ENCODE measurements at regions not wholly inside any gene's neighbourhood (a gene's known extent, or its start where the extent isn't known, plus 50 kb on each side); places are given as distances from the start of the nearest gene placed in this dataset.
A peak's percentile ranks its signal among the peaks of the same experiment; 100 is the strongest.

DNA sequence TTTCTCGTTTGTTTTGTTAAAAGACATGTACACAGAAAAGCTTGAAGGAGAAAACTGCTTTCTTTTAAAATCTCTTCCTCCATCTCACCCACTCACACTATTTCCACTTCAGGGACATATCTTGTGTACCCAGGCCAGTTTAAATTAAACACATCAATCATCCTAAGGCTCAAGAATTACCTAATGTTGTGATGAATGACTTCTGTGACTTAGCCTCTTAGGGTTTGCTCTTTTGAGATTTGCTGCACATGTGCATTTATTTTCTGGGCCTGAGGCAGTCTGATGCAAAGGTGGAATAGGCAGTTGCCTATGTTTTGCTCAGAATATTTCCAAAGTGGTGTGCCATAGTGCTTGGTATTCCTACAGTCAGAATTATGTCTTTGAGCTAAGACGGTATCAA, 439.9 kb upstream of the CHD1 start:
- Histone ChIP-seq H3K79me2 (ENCODE audit: low read length) (no peaks in the 10 kb centered on the region), H3K9me2 (replicated peaks; ENCODE audit: low read length) (no peaks in the 10 kb centered on the region), H4K20me1 (ENCODE audit: low read length) (no peaks in the 10 kb centered on the region), H3F3A (ENCODE audit: low read length, unreplicated experiment) (no peaks in the 10 kb centered on the region), H3K4me1 (ENCODE audit: insufficient read depth, low read length) (no peaks in the 10 kb centered on the region), H3K36me3 (ENCODE audit: low read depth, low read length) (no peaks in the 10 kb centered on the region), H3K9me3 (ENCODE audit: low read length) (no peaks in the 10 kb centered on the region), H3K9ac (ENCODE audit: low read length) (no peak overlapping the region), H3K27me3 (ENCODE audit: low read length) (no peaks in the 10 kb centered on the region), H3K27ac (ENCODE audit: low read length) (no peak overlapping the region), H3K4me2 (ENCODE audit: low read length) (no peak overlapping the region), H2AFZ (ENCODE audit: low read length) (no peak overlapping the region), H3K4me3 (ENCODE audit: low read length) (no peak overlapping the region)
- ChIA-PET CTCF (no interaction called here), POLR2A (ENCODE audit: unreplicated experiment) (no interaction called here)
- no peak for DNase-seq
- no peak for TF ChIP-seq EZH2 (IDR thresholded peaks at IDR 0.05; ENCODE audit: low read length, unreplicated experiment)
- TF ChIP-seq EZH2phosphoT487 (IDR thresholded peaks at IDR 0.05; ENCODE audit: borderline replicate concordance, low read length): no peak
- TF ChIP-seq CTCF (conservative IDR thresholded peaks at IDR 0.05; ENCODE audit: low read depth, low read length): no peak
- no peak for ATAC-seq
- BruUV-seq (replicated peaks): no TSS peak
- intact Hi-C loops (cut with micrococcal nuclease): no loop called here

DNA sequence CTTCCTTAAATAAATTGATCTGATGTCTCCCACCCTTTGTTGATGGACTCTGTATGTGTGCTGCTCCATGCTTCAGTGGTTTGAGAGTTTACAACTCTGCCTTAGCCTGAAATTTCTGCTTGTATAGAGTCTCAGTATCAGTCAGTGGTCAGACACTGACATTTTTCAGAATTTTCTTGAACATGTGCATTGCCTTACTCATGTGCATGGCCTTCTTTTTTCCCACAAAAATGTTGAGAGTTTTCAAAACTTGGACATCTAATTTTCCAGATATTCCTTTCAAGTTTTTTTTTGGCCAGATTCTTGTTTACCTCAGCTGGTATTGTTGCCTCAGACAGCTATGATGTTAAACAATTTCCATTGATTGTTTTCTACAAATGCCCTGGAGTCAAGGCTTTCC, 427.1 kb upstream of the CHD1 start:
- H3K27ac ChIP-seq (ENCODE audit: low read length): no peak overlapping the region
- H3K4me3 ChIP-seq (ENCODE audit: low read length): no peak overlapping the region
- H3K9me3 ChIP-seq (ENCODE audit: low read length): no peaks in the 10 kb centered on the region
- intact Hi-C loops (cut with micrococcal nuclease): no loop called here
- ATAC-seq (no peak), DNase-seq (no peak)
- no peaks in the 10 kb centered on the region for H3K4me1 ChIP-seq (ENCODE audit: insufficient read depth, low read length)
- no peaks in the 10 kb centered on the region for H3K27me3 ChIP-seq (ENCODE audit: low read length)
- H3F3A ChIP-seq (ENCODE audit: low read length, unreplicated experiment): no peaks in the 10 kb centered on the region
- no peak for TF ChIP-seq CTCF (conservative IDR thresholded peaks at IDR 0.05; ENCODE audit: low read depth, low read length)
- no peak for TF ChIP-seq EZH2phosphoT487 (IDR thresholded peaks at IDR 0.05; ENCODE audit: borderline replicate concordance, low read length)
- TF ChIP-seq EZH2 (IDR thresholded peaks at IDR 0.05; ENCODE audit: low read length, unreplicated experiment): no peak
- H3K36me3 ChIP-seq (ENCODE audit: low read depth, low read length): no peaks in the 10 kb centered on the region
- H3K9me2 ChIP-seq (replicated peaks; ENCODE audit: low read length): no peaks in the 10 kb centered on the region
- H4K20me1 ChIP-seq (ENCODE audit: low read length): no peaks in the 10 kb centered on the region
- no peaks in the 10 kb centered on the region for H3K79me2 ChIP-seq (ENCODE audit: low read length)
- no peak overlapping the region for H3K4me2 ChIP-seq (ENCODE audit: low read length)
- ChIA-PET CTCF (no interaction called here), POLR2A (ENCODE audit: unreplicated experiment) (no interaction called here)
- BruUV-seq (replicated peaks): no TSS peak
- H2AFZ ChIP-seq (ENCODE audit: low read length): no peak overlapping the region
- no peak overlapping the region for H3K9ac ChIP-seq (ENCODE audit: low read length)

DNA sequence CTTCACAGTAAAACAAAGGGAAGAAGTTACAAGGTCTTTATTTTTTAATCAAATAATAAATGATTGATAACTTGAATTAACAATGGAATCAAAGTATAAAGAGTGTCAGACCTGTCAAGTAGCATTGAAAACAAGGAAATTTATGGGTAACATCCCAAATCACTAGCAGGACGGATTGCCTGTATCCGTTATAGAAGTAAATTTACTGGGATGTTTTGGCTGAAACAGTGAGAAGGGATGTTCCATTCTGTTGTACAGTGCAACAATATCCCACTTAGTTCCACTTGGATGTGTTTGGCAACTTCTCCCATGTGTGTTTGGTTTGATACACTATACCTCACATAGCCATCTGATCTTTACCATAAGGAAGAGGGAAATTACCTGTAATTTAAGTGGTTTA, 421.0 kb upstream of the CHD1 start:
- Histone ChIP-seq H3K36me3 (ENCODE audit: low read depth, low read length) (no peaks in the 10 kb centered on the region), H2AFZ (ENCODE audit: low read length) (no peak overlapping the region), H3K9me2 (replicated peaks; ENCODE audit: low read length) (no peaks in the 10 kb centered on the region), H3K27ac (ENCODE audit: low read length) (no peak overlapping the region), H4K20me1 (ENCODE audit: low read length) (no peaks in the 10 kb centered on the region), H3K4me2 (ENCODE audit: low read length) (no peak overlapping the region), H3K27me3 (ENCODE audit: low read length) (no peaks in the 10 kb centered on the region), H3K4me1 (ENCODE audit: insufficient read depth, low read length) (peaks cover 7% of the 10 kb centered on the region; the same call in 1 of the 2 replicates), H3K9me3 (ENCODE audit: low read length) (no peaks in the 10 kb centered on the region), H3K9ac (ENCODE audit: low read length) (no peak overlapping the region), H3K4me3 (ENCODE audit: low read length) (no peak overlapping the region), H3K79me2 (ENCODE audit: low read length) (no peaks in the 10 kb centered on the region), H3F3A (ENCODE audit: low read length, unreplicated experiment) (no peaks in the 10 kb centered on the region)
- DNase-seq (peak; percentile 9), ATAC-seq (peak; percentile 84)
- TF ChIP-seq EZH2 (IDR thresholded peaks at IDR 0.05; ENCODE audit: low read length, unreplicated experiment): no peak
- TF ChIP-seq CTCF (conservative IDR thresholded peaks at IDR 0.05; ENCODE audit: low read depth, low read length): no peak
- no peak for TF ChIP-seq EZH2phosphoT487 (IDR thresholded peaks at IDR 0.05; ENCODE audit: borderline replicate concordance, low read length)
- no TSS peak for BruUV-seq (replicated peaks)
- ChIA-PET POLR2A (ENCODE audit: unreplicated experiment) (no interaction called here), CTCF (no interaction called here)
- intact Hi-C loops (cut with micrococcal nuclease): no loop called here

Measured in PC-3 (cell line).